ENCODE measurements at regions not wholly inside any gene's neighbourhood (a gene's known extent, or its start where the extent isn't known, plus 50 kb on each side); places are given as distances from the start of the nearest gene placed in this dataset.

DNA sequence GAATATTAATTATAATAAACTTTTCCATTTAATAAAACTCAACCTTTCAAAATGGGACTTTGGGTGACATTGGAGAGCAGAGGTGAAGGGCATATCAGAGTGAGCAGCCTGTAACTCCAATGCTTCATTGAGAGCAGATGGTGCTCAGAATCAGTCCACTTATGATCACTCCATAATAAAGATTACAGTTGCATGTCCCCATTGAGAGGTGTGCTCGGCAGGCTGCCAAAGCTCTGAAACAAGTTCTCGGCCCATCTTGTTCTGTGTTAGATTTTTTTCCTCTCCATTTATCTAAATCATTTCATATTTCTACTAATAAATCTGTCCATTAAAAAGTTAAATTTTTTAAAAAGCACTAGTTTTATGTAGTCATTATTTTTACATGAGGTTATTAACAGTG, 1786.4 kb upstream of the WWC1 start:
- DNase-seq, result no peak
- in situ Hi-C loops (cut with MboI; ENCODE audit: low sequenced_read_pairs in 4 of 4), result no loop called here
- no peaks in the 10 kb centered on the region for H3K4me1 ChIP-seq
- no peak overlapping the region for H3K27ac ChIP-seq
- no peaks in the 10 kb centered on the region for H3K9me3 ChIP-seq
- intact Hi-C loops (cut with DNase I; ENCODE audit: low total_unique reads), result no loop called here
- ATAC-seq, result no peak
- no peaks in the 10 kb centered on the region for H3K36me3 ChIP-seq
- no peaks in the 10 kb centered on the region for H3K27me3 ChIP-seq
- TF ChIP-seq, protein P1, sequence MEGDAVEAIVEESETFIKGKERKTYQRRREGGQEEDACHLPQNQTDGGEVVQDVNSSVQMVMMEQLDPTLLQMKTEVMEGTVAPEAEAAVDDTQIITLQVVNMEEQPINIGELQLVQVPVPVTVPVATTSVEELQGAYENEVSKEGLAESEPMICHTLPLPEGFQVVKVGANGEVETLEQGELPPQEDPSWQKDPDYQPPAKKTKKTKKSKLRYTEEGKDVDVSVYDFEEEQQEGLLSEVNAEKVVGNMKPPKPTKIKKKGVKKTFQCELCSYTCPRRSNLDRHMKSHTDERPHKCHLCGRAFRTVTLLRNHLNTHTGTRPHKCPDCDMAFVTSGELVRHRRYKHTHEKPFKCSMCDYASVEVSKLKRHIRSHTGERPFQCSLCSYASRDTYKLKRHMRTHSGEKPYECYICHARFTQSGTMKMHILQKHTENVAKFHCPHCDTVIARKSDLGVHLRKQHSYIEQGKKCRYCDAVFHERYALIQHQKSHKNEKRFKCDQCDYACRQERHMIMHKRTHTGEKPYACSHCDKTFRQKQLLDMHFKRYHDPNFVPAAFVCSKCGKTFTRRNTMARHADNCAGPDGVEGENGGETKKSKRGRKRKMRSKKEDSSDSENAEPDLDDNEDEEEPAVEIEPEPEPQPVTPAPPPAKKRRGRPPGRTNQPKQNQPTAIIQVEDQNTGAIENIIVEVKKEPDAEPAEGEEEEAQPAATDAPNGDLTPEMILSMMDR (IDR thresholded peaks at IDR 0.05 in 4 of 5, conservative IDR thresholded peaks at IDR 0.05 in 1 of 5), result no peak
- no peak for TF ChIP-seq POLR2A (IDR thresholded peaks at IDR 0.05)
- no peak overlapping the region for H3K4me3 ChIP-seq

DNA sequence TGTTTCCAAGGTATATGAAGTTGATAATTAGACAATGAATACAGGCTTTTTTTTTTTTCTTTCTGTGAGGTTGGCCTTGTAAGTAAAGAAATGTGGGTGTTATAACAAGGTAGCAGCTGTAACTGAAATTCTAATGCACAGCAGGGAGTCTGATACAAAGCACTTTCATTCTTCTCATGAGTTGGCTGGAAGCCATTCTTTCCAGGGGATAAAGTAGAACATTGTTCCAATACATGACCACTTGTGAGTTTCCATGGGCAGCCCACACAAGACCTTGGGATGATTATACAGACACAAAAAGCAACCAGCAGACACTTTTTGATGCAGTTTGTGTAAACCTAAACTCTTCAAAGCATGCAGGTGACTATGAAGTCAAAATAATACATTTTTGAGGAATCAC, 1785.9 kb upstream of the WWC1 start:
- no peaks in the 10 kb centered on the region for H3K9me3 ChIP-seq
- no peak overlapping the region for H3K27ac ChIP-seq
- no peaks in the 10 kb centered on the region for H3K27me3 ChIP-seq
- in situ Hi-C loops (cut with MboI; ENCODE audit: low sequenced_read_pairs in 4 of 4) (no loop called here), intact Hi-C loops (cut with DNase I; ENCODE audit: low total_unique reads) (no loop called here)
- TF ChIP-seq, protein P1 (IDR thresholded peaks at IDR 0.05 in 4 of 5, conservative IDR thresholded peaks at IDR 0.05 in 1 of 5), result no peak
- no peak for TF ChIP-seq POLR2A (IDR thresholded peaks at IDR 0.05)
- no peak overlapping the region for H3K4me3 ChIP-seq
- no peaks in the 10 kb centered on the region for H3K4me1 ChIP-seq
- ATAC-seq (no peak), DNase-seq (no peak)
- H3K36me3 ChIP-seq, result no peaks in the 10 kb centered on the region

DNA sequence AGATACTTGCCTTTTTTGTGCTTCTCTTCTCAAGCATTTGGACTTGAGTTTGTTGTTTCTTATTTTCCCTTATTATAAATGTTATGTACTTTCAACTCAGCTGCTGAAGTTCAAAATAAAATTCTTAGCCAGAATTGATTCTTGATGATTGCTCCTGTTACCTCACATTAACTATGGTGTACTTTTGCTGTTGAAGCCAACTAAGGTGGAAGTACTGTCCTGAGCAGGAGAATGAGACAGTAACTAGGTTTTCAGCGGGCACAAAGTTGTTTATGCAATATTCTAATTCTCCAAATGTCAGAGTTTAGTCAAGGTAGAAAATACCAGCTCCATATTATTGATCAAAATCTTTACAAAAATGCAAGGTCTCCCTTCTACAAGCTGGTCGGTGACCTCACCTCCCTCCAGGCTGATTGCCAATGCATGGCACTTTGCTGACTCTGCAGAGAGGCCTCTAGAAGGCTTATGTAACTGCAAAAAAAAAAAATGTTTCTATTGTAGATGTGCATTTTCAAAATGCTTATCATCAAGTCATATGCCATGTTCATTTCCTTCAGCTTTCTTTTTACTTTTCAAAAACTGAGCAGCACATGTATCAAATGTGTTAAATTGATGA, 1783.5 kb upstream of the WWC1 start:
- in situ Hi-C loops (cut with MboI; ENCODE audit: low sequenced_read_pairs in 4 of 4), result no loop called here
- H3K4me1 ChIP-seq, result no peaks in the 10 kb centered on the region
- no peak for DNase-seq
- no peak overlapping the region for H3K27ac ChIP-seq
- intact Hi-C loops (cut with DNase I; ENCODE audit: low total_unique reads), result no loop called here
- no peak for TF ChIP-seq POLR2A (IDR thresholded peaks at IDR 0.05)
- TF ChIP-seq, protein P1 (IDR thresholded peaks at IDR 0.05 in 4 of 5, conservative IDR thresholded peaks at IDR 0.05 in 1 of 5), result no peak
- H3K4me3 ChIP-seq, result no peak overlapping the region
- H3K36me3 ChIP-seq, result no peaks in the 10 kb centered on the region
- no peak for ATAC-seq
- no peaks in the 10 kb centered on the region for H3K9me3 ChIP-seq
- H3K27me3 ChIP-seq, result no peaks in the 10 kb centered on the region

DNA sequence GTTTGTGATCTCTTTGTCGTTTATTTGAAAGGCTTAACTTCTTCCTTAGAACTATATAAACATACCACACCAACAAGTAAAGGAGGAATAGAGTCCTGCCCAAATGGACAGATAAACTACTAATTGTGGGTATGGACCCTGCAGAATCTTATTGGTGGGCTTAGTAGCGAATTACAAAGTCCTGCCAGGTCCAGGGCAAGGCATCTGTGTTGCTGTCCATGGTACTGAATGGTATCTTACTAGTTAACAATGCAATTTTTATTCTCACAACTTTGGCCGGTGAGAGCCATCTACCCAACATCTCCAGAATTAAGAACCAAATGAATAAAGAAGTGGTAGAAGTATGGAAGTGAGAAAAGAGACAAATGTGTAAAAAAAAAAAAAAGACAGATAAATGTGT, 1782.4 kb upstream of the WWC1 start:
- Histone ChIP-seq H3K9me3 (no peaks in the 10 kb centered on the region), H3K4me3 (no peak overlapping the region), H3K4me1 (no peaks in the 10 kb centered on the region), H3K36me3 (no peaks in the 10 kb centered on the region), H3K27me3 (no peaks in the 10 kb centered on the region), H3K27ac (no peak overlapping the region)
- DNase-seq, result no peak
- TF ChIP-seq, protein P1 (IDR thresholded peaks at IDR 0.05 in 4 of 5, conservative IDR thresholded peaks at IDR 0.05 in 1 of 5), result no peak
- TF ChIP-seq POLR2A (IDR thresholded peaks at IDR 0.05), result no peak
- intact Hi-C loops (cut with DNase I; ENCODE audit: low total_unique reads), result no loop called here
- in situ Hi-C loops (cut with MboI; ENCODE audit: low sequenced_read_pairs in 4 of 4), result no loop called here
- no peak for ATAC-seq

DNA sequence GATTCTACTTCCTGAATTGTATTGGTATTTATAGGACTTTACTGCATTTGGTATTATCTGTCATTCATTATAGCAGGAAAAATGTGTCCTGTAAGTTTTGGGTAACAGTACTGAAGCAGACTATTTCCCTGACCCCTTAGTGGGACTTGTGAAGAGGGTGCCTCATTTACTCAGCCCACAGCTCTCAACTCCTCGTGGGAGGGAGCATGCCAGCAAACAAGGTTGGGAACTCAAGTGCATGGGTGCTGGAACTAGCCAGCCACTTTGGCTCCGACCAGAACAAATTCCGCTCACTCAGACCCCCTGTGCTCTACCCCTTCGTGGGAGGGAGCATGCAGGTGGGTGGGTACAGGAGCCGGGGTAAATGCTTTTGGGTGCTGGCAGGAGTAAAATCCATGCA, 1773.5 kb upstream of the WWC1 start:
- ATAC-seq (no peak), DNase-seq (no peak)
- in situ Hi-C loops (cut with MboI; ENCODE audit: low sequenced_read_pairs in 4 of 4) (no loop called here), intact Hi-C loops (cut with DNase I; ENCODE audit: low total_unique reads) (no loop called here)
- Histone ChIP-seq H3K4me1 (no peaks in the 10 kb centered on the region), H3K27me3 (no peaks in the 10 kb centered on the region), H3K9me3 (no peaks in the 10 kb centered on the region), H3K27ac (no peak overlapping the region), H3K4me3 (no peak overlapping the region), H3K36me3 (no peaks in the 10 kb centered on the region)
- TF ChIP-seq, protein P1 (IDR thresholded peaks at IDR 0.05 in 4 of 5, conservative IDR thresholded peaks at IDR 0.05 in 1 of 5), result no peak
- TF ChIP-seq POLR2A (IDR thresholded peaks at IDR 0.05), result no peak

All from gastrocnemius medialis (tissue), 4 donors.